ENCODE measurements at regions not wholly inside any gene's neighbourhood (a gene's known extent, or its start where the extent isn't known, plus 50 kb on each side); places are given as distances from the start of the nearest gene placed in this dataset.

DNA sequence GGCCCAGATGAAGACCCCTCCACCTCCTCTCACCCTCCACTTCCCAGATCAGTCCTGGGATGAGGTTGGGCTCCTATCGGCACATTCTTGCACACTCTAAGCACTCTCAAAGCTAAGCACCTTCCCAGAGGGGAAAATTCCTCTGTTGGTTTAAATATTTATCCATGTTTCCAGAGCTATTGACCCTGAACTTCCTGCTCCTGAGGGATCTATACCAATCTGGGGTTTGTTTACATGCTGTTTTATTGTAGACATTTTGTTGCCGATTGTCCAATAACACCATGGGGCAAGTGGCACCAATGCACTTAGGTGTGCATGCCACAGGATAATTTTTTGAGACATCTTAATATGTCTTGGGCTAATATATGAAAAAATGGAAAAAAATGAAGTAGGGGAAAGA, 476.2 kb downstream of the SLC4A3 start:
- no peak for TF ChIP-seq CTCF (IDR thresholded peaks at IDR 0.05)

GRCh38 chr2:220104871-220105351, 477.5 kb downstream of the SLC4A3 start:
- TF ChIP-seq CTCF (IDR thresholded peaks at IDR 0.05), result no peak

DNA sequence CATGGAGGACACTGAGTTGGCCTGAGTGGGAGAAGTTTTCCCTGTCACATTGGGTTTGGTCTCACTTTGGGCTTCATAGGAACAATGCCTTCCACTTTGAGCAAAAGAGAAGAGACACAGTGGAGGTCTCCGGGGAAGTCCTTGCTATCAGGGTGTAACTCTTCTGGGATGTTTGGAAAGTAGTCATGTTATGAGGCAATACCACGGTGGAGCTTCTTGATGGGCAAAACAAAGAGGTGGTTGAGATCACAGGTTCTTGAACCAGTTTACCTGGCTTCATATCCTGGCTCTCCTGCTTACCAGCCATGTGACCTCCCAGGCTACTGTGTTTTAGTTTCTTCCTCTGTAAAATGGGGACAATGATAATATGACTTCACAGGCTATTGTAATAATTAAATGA, 478.6 kb downstream of the SLC4A3 start:
- TF ChIP-seq CTCF (IDR thresholded peaks at IDR 0.05), result no peak

DNA sequence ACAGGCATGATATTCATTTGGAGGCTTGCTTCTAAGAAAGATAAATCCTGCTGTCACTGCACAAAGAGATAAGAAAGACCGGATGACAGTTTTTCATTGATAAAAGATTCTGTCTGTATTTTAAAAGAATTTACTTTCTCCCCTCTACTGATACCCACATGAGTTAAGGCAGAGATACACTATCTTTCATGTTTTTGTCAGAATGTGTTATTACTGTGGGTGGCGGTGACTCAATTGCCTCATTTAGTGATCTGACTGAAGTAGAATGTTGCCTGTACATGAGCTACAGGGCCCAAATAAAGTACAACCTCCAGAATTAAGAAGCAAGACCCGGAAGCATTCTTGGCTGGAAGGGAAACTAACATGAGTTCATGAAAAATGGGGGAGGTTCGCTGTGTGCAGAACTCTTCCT, 480.0 kb downstream of the SLC4A3 start:
- TF ChIP-seq CTCF (IDR thresholded peaks at IDR 0.05), result no peak

DNA sequence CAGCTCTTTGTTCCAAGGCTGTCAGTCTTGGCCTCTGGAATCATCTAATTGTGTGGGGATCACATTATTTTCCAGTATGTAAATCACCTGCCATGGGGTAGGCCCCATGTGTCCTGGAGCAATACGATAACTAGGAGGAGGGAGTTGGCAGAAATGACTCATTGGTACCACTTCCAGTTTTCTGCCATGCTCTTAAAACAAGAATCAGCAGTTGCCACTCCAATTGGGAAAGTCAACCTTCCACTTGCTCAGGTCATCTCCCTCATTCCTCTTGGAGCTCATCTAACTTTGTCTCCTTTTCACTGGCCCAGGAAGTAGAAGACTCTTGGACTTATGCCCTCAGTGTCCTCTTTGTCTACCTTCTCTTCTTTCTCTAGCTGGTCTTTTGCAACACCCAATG, 487.0 kb downstream of the SLC4A3 start:
- TF ChIP-seq CTCF (IDR thresholded peaks at IDR 0.05), result no peak

DNA sequence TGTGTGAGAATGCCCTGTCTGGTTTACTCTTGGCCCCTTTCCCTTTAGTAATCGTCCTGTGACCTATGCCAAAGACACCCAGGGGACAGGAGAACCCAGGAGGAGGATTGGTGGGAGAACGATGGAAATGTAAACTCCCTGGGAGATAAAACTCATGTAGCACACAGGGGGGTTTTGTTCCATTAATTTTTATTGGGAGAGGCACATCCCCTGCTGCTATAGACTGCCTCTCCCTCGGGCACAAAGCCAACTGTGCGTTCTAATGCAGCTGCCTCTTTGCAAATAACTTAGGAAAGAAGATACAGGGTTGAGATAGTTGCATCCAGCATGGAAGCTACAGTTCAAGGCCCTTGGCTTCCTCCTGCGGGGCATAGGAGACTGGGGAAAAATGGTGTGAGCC, 489.6 kb downstream of the SLC4A3 start:
- no peak for TF ChIP-seq CTCF (IDR thresholded peaks at IDR 0.05)

- no peak for TF ChIP-seq CTCF (IDR thresholded peaks at IDR 0.05)
Measured at GRCh38 chr2:220120041-220120440, 492.6 kb downstream of the SLC4A3 start.

- no peak for TF ChIP-seq CTCF (IDR thresholded peaks at IDR 0.05)
Measured at GRCh38 chr2:220123751-220124150, 496.3 kb downstream of the SLC4A3 start.

Data from LNCAP (cell line).